ENCODE measurements at regions not wholly inside any gene's neighbourhood (a gene's known extent, or its start where the extent isn't known, plus 50 kb on each side); places are given as distances from the start of the nearest gene placed in this dataset.
"Not testable (repeated sequence)": the region's sequence is repeated elsewhere in the genome, so short reads cannot be mapped to it uniquely, and the experiment has no call there.

GRCh38 chr5:135279328-135279727 is 119.7 kb downstream of the MACROH2A1 start:
- DNase-seq (ENCODE audit: low spot score), result no peak

GRCh38 chr5:135276151-135276550 is 122.9 kb downstream of the MACROH2A1 start:
- no peak for DNase-seq (ENCODE audit: low spot score)

GRCh38 chr5:135273212-135273611 is 125.8 kb downstream of the MACROH2A1 start:
- no peak for DNase-seq (ENCODE audit: low spot score)

GRCh38 chr5:135272311-135272805 is 126.7 kb downstream of the MACROH2A1 start:
- DNase-seq (ENCODE audit: low spot score), result no peak

GRCh38 chr5:135271533-135272310 is 127.3 kb downstream of the MACROH2A1 start:
- no peak for DNase-seq (ENCODE audit: low spot score)

- DNase-seq (ENCODE audit: low spot score), result no peak
These were observed 129.1 kb downstream of the MACROH2A1 start for GRCh38 chr5:135269931-135270421.

- no peak for DNase-seq (ENCODE audit: low spot score)
These were observed 129.8 kb downstream of the MACROH2A1 start for GRCh38 chr5:135269199-135269598.

GRCh38 chr5:135266975-135267374 is 132.1 kb downstream of the MACROH2A1 start:
- DNase-seq (ENCODE audit: low spot score), result no peak

GRCh38 chr5:135266303-135266635 is 132.8 kb downstream of the MACROH2A1 start:
- DNase-seq (ENCODE audit: low spot score), result no peak

GRCh38 chr5:135265497-135266302 is 133.3 kb downstream of the MACROH2A1 start:
- no peak for DNase-seq (ENCODE audit: low spot score)

GRCh38 chr5:135264451-135265440 is 134.3 kb downstream of the MACROH2A1 start:
- no peak for DNase-seq (ENCODE audit: low spot score)

- DNase-seq (ENCODE audit: low spot score), result no peak
These were observed 135.9 kb downstream of the MACROH2A1 start for GRCh38 chr5:135263022-135263668.

- DNase-seq (ENCODE audit: low spot score), result no peak
These were observed 136.7 kb downstream of the MACROH2A1 start for GRCh38 chr5:135262364-135262763.

GRCh38 chr5:135260108-135260507 is 138.9 kb downstream of the MACROH2A1 start:
- not testable (repeated sequence) for DNase-seq (ENCODE audit: low spot score)

GRCh38 chr5:135255461-135256178 is 143.4 kb downstream of the MACROH2A1 start:
- no peak for DNase-seq (ENCODE audit: low spot score)

- DNase-seq (ENCODE audit: low spot score), result no peak
These were observed 144.8 kb downstream of the MACROH2A1 start for GRCh38 chr5:135254183-135254582.

- DNase-seq (ENCODE audit: low spot score), result no peak
These were observed 145.3 kb downstream of the MACROH2A1 start for GRCh38 chr5:135253601-135254178.

GRCh38 chr5:135251093-135251492 is 147.9 kb downstream of the MACROH2A1 start:
- no peak for DNase-seq (ENCODE audit: low spot score)

GRCh38 chr5:135250671-135251070 is 148.4 kb downstream of the MACROH2A1 start:
- no peak for DNase-seq (ENCODE audit: low spot score)

- no peak for DNase-seq (ENCODE audit: low spot score)
These were observed 149.4 kb downstream of the MACROH2A1 start for GRCh38 chr5:135249658-135250057.
